GM19455 (cell line): ENCODE measurements at regions not wholly inside any gene's neighbourhood (a gene's known extent, or its start where the extent isn't known, plus 50 kb on each side); places are given as distances from the start of the nearest gene placed in this dataset.
"Not testable (repeated sequence)": the region's sequence is repeated elsewhere in the genome, so short reads cannot be mapped to it uniquely, and the experiment has no call there.

Experiments
- ATAC-seq: cut with Tn5 transposase; IDR thresholded peaks from one replicate; pipeline ENCODE4 v1.9.1; 2021; ENCODE audit not compliant: unreplicated experiment

DNA sequence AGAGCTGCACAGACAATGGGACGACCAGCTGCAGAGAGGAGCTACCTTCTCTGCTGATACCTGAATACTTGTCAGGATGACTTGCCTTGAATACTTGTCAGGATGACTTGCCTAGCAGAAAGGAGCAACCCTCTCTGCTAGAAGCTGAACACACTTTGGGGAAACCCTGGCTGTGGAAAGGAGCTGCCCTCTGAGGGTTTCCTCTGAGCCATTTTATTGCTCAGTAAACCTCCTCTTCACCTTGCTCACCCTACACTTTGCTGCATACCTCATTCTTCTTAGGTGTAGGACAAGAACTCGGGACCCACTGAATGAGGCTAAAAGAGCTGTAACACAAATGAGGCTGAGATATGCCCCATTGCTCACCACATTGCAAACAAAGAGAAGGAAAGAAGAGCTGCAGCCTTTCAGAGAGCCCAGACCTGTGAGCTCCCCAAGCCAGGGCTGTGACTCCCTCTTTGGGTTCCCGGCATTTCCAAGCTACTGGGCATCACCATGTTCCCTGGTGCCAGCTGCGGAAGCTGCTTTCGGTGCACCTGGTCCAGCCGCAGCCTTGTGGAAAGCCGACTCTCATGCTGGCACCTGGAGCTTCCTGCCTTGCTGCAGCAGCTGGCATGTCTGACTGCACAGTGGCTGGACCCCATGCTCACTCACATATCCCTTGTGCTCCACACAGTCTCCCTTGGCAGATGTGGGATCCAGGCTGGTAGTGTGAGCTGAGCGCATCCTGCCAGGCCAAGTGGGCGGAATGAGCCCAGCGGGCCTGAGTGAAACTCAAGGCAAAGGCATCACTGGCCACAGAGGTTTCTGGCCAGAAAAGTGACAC, 106.7 kb upstream of the AHI1 start:
- no peak for ATAC-seq

DNA sequence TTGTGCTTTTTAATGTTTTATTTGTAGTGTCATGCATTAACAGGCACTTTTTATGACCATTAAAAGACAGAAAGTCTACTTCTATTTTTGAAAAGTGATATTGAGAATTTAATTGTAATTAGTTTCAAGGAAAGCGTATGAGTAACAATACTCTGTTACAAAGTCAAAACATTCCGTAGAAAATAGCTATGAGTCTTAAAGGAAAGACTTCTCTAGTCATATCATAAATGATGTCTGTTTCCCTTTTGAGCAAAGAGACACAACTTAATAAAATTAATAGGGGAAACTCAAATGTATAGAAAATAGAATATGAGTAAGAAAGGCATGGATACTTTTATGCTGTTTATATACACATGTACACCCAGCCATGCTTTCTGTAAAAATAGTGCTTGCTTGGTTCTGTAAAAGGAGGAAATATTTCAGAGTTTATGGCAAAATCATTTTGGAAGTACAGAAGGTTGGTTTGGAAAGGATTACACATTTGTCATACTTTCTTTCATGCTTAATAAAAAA, 107.8 kb upstream of the AHI1 start:
- ATAC-seq, result no peak

DNA sequence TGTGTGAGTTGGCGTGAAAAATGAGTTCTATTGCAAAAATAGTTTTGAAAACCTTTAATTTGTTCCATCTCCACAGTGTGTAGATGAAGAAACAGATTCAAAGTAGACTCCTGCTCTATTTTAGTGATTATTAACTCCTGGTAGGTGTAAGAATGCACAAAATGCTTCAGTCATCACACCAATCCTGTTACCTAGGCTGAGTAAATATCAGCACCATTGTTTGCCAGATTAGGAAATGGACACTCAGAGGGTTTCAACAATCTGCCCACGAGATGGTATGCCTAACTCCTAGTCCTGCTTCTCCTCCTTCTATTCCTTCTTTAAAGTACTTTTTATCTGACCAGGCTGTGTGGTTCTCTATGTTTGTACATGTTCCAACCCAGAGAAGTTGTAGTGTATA, 108.9 kb upstream of the AHI1 start:
- ATAC-seq, result no peak

DNA sequence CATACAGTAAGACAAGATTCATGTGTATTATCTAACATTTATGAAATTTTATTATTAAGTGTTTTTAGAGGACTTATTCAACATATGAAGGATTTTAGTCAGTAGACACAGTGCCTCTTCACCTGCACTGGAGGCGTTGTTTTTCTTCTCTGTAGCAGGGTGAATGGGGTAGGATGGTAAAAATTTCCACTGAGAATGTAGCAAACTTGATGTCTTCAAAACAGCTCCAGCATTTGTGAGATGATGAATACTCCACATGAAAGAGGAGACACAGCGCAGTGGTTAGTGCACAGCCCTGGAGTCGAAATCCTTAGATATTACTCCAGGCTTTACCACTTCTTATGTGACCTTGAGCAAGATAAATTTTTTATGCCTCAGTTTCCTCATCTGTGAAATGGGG, 110.5 kb upstream of the AHI1 start:
- no peak for ATAC-seq

DNA sequence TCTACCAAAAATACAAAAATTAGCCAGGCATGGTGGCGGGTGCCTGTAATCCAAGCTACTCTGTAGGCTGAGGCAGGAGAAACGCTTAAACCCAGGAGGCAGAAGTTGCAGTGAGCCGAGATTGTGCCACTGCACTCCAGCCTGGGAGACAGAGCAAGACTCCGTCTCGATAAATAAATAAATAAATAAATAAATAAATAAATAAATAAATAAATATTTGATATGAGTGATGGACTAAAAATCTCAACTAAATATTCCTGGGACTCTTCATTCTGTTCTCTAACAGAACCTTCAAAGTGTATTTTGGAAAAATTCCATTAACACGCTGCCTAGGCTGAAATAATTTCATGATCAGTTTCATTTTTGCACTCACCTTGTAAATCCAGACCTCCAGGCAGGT, 112.7 kb upstream of the AHI1 start:
- ATAC-seq, result not testable (repeated sequence)

DNA sequence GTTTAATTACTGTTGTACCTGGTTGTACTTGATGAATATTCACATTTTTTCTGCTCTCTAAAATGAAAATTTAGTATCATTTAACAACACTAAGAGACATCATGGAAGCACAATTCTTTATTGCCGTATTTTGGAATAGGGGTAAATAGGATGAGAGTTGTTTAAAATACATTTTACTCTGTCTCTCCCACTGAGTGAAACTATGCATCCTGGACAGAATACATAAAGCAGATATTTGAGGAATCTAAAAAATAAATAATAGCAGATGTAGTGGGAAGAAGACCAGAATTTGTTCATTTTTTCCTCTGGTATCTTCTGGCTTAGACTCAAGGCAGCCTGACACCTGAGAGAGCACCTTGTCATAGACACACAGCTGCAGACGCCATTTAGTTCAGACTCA, 119.1 kb upstream of the AHI1 start:
- no peak for ATAC-seq

DNA sequence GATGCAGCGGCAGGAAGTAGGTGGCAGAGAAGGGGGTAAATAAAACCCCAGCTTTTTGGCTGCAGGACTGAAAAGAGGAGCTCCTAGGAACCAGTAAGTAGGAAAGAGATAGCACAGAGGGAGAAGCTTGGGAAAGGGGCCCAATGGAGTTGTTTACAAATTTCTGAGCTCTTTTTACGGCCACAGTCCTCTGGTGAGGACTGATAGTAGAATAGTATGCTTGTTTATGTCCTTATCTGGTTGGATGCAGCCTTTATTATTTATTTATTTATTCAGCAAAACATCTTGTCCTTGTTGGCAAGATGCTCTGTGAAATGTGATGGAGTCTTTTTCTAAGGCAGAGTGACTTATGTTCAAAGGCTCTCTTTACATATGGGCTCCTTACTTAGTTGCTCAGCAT, 119.7 kb upstream of the AHI1 start:
- ATAC-seq, result no peak

DNA sequence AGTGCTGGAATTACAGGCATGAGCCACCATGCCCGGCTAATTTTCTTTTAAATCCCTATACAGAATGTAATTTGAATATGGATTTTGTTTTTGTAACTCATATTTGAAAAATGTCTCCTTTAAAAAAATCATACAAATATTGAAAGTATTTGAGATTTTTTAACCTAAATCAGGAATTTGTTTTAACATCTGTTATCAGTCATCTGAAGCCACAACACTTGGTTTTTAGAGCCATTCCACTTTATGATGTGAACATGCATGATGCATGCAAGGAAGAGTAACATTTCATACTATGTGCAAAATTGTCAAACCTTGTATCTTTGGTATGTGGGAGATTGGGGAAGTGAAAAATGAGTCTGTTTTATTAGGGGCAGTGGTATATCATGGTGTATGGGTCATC, 124.5 kb upstream of the AHI1 start:
- no peak for ATAC-seq

DNA sequence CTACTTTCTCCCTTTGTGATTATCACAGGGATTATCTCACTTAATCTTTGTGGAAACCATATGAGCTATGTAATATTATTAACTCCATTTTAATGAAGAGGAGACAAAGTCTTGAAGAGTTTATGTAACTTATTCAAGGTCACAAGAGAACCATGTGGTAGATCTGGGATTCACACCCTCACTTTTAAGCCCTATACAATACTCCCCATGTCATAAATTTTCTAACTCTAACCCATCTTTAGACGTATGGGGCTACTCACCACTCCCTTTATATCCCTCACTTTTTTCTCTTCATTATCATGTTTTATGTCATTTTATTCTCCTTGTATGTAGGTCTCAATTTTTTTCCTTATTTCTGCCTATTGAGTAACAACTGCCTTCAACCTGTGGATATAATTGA, 126.4 kb upstream of the AHI1 start:
- no peak for ATAC-seq

DNA sequence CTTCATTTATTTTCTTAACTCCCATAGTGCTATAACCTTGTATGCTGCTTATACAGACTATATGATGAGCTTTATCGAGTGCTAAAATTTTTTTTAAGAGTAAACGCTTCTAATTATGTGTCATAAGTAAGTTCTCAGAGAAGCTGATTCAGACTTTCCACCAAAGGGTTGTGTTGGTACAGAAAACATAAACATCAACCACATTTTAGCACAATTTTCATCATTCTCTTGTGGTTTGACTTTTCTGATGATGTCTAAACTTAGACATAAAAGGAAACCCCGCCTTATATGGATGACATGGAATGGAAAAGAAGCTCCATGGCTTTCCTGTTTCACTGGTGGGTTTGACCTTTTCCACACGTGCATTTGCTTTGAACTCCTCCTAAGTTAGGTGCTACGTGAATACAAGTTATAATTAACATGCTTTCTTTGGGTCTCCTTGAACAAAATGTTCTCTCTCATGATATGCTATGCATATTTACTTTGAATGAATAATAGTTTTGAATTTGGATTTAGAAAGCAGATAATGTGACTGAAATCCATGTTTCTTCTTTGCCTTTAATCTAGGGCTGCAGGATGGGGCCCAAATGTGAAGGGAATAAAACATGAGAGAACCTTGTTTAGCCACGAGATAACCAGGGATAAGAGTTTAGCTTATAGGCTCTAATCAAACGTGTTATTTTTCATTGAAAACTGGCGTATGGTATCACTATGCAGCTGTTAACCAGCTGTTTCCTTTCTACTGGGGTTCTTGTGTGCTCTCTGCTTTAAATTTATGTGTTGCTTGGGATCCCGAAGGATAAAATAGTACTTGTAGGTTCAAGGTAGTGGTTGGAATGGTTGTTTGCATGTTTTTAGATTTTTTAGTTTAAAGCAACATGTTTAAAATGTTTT, 127.1 kb upstream of the AHI1 start:
- ATAC-seq, result no peak

DNA sequence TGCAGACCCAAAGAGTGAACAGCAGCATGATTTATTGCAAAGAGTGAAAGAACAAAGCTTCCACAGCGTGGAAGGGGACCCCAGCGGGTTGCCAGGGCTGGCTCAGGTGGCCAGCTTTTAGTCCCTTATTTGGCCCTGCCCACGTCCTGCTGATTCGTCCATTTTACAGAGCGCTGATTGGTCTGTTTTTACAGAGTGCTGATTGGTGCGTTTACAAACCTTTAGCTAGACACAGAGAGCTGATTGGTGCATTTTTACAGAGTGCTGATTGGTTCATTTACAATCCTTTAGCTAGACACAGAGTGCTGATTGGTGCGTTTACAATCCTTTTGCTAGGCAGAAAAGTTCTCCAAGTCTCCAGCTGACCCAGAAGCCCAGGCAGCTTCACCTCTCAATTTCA, 128.5 kb upstream of the AHI1 start:
- ATAC-seq, result not testable (repeated sequence)

DNA sequence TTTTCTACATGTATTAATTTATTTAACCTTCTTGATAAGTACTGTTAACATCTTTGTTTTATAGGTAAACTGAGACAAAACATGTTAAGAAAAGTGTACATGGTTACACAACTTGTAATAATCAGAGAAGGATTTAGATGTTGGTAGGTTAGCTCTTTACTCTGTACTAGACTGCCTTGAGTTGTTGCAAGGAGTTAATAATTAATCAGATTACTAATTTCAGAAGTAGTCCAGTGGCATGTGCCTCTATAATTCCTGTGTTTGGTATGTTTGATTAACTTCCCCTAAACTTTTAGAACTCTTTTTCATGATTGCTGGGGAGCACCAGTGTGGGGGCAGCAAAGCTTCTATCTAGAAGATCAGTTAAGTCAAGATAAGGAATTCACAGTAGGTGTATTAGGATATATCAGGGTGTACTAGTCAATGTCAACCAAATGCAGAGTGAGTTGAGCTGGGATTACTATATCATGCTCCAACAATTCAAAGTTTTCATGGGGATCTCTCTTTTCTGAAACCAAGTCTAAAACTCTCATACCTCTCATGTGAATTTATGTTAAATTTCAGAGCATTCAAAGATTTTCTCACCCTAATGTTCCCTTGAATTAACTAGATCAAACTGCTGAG, 129.7 kb upstream of the AHI1 start:
- no peak for ATAC-seq

DNA sequence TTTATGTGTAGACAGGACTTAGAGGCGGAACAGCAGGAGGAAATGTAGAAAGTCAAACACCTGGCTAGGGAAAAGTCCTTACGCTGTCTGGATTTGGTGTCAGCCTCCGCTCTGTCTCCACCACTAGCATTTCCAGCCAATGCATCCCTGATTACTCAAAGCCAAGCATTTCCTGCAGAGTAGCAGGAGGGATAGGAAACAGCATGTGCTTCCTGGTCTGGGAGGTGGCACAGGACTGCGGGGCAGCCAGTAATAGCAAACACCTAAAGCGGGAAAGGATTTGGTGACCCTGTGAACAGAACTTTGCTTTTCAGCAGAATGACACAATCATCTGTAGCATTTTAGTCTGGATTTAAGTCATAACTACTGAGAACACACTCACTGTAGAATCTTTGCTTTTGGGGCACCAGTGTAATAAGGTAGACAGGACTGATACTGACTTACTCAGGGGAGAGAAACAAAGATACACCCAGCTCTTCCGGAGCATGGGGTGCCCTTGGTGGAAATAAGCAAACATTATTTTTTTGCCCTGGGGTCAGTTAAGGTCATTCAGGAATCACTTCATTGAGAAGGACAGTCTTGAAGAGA, 133.3 kb upstream of the AHI1 start:
- no peak for ATAC-seq

DNA sequence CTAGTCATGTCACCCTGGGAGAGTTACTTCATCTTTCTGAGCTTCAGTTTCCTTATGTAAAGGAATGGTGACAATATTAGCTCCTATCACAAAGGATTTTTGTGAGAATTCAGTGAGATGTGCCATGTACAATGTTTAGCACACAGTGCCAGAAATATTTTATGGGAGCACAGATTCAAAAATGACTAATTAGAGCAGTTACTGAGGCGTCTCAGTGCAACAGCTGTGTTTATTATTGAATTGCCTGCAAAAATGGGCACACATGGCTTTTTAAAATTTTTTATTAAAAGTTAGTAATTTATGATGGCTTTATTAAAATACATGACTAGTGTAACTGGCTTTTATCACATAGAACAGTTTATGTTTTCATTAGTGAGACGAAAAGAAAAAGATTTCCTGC, 134.3 kb upstream of the AHI1 start:
- ATAC-seq, result no peak

DNA sequence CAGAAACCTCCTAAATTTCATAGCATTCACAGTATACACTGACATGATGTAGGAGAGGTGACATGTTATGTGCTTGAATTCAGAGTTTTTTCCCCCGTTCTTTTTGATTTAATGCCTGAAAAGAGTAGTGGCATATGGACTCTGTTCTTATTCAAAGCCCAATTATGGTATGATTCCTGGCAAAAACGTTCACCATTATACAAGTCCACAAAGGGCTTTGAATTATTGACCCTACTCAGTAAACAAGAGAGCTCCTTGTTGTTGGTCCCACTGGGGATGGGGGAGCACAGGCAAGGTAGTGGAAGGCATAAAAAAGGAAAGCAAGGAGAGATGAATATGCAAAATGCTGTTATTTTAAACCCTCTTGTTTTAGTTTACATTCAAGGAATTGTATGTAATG, 136.0 kb upstream of the AHI1 start:
- ATAC-seq, result no peak

DNA sequence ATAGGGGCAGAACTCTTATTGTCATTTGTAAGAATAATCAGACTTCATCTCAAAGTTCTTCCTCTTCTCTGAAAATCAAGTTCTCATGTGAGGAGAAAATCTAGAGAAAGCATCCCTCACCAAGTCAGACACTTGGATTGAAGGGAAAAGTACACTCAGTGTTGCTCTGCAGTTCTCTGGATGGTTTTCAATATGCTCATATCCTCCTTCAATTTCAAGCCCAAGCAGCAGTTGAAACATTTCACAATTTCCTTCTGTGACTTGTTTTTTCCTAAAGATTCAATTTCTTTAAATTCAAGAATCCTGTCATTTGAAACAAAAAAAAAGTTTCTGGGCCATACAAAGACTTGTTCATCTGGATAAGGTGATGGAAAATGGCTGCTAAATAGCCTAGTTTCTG, 140.2 kb upstream of the AHI1 start:
- no peak for ATAC-seq

DNA sequence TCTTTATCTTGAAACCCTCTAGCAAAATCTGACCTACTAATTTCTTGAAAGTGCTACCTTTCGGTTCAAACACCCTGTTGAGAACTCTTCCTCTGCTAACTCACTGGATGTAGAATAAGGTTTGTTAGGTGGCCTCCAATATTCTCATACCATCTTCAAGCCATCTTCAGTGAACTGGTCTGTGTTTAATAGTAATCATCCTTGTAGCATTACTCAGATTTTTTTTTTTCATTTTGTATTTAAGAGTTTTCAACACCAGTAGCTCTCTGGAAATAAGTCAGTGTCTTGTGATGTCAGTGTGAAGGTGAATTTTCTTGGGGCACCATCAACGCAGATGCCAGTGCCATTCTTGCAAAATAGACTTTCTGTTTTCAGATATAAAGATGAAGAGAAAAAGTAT, 140.6 kb upstream of the AHI1 start:
- no peak for ATAC-seq

DNA sequence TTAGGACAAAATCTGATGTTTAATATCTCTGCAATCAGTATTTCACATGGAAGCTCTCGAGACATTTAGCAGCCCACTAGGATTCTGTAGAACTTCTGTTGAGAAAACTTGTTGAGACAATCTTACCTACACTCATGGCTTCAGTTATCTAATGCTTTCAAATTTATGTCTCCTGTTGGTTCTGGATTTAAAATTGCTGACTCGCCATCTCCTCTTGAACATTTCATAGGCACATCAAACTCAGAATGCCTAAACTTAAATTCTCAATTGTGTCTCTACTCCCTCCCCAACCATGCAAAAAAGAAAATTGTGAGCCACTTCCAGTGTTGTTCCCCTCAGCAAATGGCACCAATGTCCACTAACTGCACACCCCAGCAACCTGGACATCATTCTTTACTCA, 142.5 kb upstream of the AHI1 start:
- ATAC-seq, result no peak

DNA sequence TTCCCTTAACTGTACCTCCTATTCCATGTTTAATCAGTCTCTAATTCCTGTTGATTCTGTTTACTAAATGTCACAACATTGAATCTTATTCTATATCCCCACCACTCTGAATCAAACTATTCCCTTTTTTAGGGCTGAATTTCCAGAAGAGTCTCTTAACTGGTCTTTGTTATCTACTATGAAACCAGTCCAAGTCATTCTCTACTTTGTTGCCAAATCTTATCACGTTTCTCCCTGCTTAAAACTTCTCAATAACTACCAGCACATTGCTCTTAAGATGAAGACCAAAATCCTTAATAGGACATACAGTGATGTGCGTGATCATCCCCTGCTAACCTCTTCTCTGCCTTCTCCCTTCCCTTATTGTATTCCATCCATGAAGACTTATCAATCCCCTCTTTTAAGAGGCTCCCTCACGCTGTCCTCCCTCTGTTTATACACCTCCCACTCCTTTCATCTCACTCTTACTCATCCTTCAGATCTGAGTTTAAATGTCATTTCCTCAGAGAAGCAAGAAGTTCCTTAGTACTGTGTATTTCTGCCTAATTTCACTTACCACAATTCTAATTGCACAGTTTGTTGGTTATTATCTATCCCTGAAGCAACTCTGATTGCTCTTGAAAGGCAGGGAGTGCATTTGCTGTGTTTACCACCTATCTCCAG, 143.0 kb upstream of the AHI1 start:
- no peak for ATAC-seq

DNA sequence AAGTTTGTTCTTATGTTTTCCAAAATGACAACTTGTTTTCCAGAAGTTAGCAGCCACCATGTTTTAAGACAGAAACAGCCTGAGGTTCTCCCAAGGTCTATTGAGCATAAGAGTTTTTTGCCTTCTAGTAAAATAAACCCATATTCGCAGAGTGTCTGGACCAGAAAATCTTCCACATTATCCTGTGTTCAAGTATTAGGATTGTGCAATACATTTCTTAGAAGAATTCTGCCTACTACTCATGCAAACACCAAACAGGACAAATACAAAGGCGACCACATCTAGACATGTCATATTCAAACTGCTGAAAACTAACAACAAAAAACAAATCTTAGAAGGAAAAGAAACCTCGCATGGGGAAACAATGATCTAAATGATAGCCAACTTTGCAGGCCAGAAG, 145.4 kb upstream of the AHI1 start:
- no peak for ATAC-seq

DNA sequence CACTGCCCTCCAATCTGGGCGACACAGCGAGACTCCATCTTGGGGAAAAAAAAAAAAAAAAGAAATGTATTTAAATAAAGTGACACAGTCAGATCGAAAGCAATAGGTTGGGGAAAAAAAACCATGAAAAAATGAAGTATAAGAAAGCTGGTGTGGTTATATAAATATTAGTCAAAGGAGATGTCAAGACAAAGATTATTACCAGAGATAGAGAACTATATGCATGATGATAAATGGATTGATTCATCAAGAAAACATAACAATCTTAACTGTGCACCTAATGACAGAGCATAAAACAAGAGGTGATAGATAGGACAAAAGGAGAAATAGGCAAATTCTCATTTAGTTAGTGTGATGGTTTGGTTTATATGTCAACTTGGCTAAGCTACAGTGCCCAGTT, 146.9 kb upstream of the AHI1 start:
- ATAC-seq, result no peak
